ENCODE measurements at regions not wholly inside any gene's neighbourhood (a gene's known extent, or its start where the extent isn't known, plus 50 kb on each side); places are given as distances from the start of the nearest gene placed in this dataset.

DNA sequence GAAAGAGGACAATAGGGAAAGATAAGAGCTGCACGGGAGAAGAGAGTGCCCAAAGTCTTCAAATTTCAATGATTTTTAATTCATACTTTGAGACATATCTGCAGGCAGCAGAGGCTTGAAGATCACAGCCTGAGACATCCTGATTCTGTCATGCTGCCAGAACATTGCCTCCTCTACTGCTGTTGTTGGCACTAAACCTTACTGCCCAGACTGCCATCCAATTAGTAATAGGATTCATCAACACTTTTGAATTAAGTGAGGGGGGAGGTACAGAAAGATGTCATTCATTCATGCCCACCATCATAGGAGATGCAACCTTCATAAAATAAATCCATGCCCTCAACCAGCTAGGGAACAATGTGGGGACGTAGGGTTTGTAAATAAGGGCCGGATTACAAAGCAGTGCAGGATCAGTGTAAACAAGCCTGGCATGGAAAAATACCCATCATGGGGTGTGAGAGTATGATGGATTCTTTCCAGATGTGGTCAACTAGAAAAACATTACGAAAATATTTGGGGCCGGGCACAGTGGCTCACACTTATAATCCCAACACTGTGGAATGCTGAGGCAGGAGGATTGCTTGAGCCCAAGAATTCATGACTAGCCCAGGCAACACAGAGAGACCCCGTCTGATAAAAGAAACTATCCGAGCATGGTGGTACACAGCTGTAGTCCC, 122.1 kb upstream of the DAPK1 start:
- Histone ChIP-seq H3K4me2 (ENCODE audit: low read length) (no peak overlapping the region), H3K79me2 (ENCODE audit: low read length) (no peaks in the 10 kb centered on the region), H4K20me1 (ENCODE audit: low read length) (no peaks in the 10 kb centered on the region), H3K4me1 (ENCODE audit: insufficient read depth, low read length) (no peaks in the 10 kb centered on the region), H3K27ac (ENCODE audit: low read length) (no peak overlapping the region), H2AFZ (ENCODE audit: low read length) (no peak overlapping the region), H3K9ac (ENCODE audit: low read length) (no peak overlapping the region), H3K36me3 (ENCODE audit: low read depth, low read length) (no peaks in the 10 kb centered on the region), H3F3A (ENCODE audit: low read length, unreplicated experiment) (no peaks in the 10 kb centered on the region), H3K9me2 (replicated peaks; ENCODE audit: low read length) (no peaks in the 10 kb centered on the region), H3K9me3 (ENCODE audit: low read length) (no peaks in the 10 kb centered on the region), H3K27me3 (ENCODE audit: low read length) (peaks cover 5% of the 10 kb centered on the region; the same call in 1 of the 2 replicates), H3K4me3 (ENCODE audit: low read length) (no peak overlapping the region)
- CTCF ChIA-PET, result no interaction called here
- intact Hi-C loops (cut with micrococcal nuclease), result no loop called here
- DNase-seq, result no peak
- POLR2A ChIA-PET (ENCODE audit: unreplicated experiment), result no interaction called here
- BruUV-seq (replicated peaks), result no TSS peak
- no peak for ATAC-seq
- no peak for TF ChIP-seq EZH2 (IDR thresholded peaks at IDR 0.05; ENCODE audit: low read length, unreplicated experiment)
- no peak for TF ChIP-seq EZH2phosphoT487 (IDR thresholded peaks at IDR 0.05; ENCODE audit: borderline replicate concordance, low read length)
- TF ChIP-seq, protein P1, sequence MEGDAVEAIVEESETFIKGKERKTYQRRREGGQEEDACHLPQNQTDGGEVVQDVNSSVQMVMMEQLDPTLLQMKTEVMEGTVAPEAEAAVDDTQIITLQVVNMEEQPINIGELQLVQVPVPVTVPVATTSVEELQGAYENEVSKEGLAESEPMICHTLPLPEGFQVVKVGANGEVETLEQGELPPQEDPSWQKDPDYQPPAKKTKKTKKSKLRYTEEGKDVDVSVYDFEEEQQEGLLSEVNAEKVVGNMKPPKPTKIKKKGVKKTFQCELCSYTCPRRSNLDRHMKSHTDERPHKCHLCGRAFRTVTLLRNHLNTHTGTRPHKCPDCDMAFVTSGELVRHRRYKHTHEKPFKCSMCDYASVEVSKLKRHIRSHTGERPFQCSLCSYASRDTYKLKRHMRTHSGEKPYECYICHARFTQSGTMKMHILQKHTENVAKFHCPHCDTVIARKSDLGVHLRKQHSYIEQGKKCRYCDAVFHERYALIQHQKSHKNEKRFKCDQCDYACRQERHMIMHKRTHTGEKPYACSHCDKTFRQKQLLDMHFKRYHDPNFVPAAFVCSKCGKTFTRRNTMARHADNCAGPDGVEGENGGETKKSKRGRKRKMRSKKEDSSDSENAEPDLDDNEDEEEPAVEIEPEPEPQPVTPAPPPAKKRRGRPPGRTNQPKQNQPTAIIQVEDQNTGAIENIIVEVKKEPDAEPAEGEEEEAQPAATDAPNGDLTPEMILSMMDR (conservative IDR thresholded peaks at IDR 0.05; ENCODE audit: low read depth, low read length), result no peak

DNA sequence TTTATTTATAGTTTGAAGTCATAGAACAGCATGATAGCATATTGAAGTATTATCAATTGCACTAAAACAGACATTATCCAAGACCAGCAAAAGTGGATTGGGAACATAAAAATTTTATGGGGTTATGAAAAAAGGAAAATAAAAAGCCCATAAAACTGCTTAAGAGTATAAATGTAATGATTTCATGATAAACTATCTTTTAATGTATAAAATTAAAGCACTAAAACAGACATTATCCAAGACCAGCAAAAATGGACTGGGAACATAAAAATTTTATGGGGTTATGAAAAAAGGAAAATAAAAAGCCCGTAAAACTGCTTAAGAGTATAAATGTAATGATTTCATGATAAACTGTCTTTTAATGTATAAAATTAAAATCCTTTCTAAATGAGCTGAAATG, 119.0 kb upstream of the DAPK1 start:
- Histone ChIP-seq H3K4me1 (ENCODE audit: insufficient read depth, low read length) (no peaks in the 10 kb centered on the region), H3K27me3 (ENCODE audit: low read length) (no peaks in the 10 kb centered on the region), H3K36me3 (ENCODE audit: low read depth, low read length) (no peaks in the 10 kb centered on the region), H3K79me2 (ENCODE audit: low read length) (no peaks in the 10 kb centered on the region), H3K9ac (ENCODE audit: low read length) (no peak overlapping the region), H3K9me2 (replicated peaks; ENCODE audit: low read length) (no peaks in the 10 kb centered on the region), H3K4me2 (ENCODE audit: low read length) (no peak overlapping the region), H2AFZ (ENCODE audit: low read length) (no peak overlapping the region), H3K27ac (ENCODE audit: low read length) (no peak overlapping the region), H4K20me1 (ENCODE audit: low read length) (no peaks in the 10 kb centered on the region), H3K4me3 (ENCODE audit: low read length) (no peak overlapping the region), H3K9me3 (ENCODE audit: low read length) (no peaks in the 10 kb centered on the region), H3F3A (ENCODE audit: low read length, unreplicated experiment) (no peaks in the 10 kb centered on the region)
- intact Hi-C loops (cut with micrococcal nuclease), result no loop called here
- TF ChIP-seq EZH2 (IDR thresholded peaks at IDR 0.05; ENCODE audit: low read length, unreplicated experiment), result no peak
- no peak for TF ChIP-seq EZH2phosphoT487 (IDR thresholded peaks at IDR 0.05; ENCODE audit: borderline replicate concordance, low read length)
- BruUV-seq (replicated peaks), result no TSS peak
- ChIA-PET CTCF (no interaction called here), POLR2A (ENCODE audit: unreplicated experiment) (no interaction called here)
- DNase-seq (no peak), ATAC-seq (no peak)

DNA sequence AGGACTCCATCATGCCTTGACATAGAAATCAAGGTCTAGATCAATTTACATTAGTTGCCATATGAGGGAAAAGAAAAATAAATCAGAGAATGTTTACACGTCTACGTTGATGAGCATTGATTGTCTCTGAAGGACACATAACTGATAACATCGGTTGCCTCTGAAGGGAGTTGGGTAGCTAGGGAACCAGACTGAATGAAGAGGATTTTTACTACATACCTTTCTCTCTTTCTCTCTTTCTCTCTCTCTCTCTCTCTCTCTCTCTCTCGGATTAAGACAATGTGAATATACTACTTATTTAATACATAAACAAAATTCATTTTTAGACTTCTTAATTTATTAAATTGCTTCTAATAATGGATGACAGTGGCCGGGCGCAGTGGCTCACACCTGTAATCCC, 118.4 kb upstream of the DAPK1 start:
- no peaks in the 10 kb centered on the region for H4K20me1 ChIP-seq (ENCODE audit: low read length)
- no peak overlapping the region for H3K4me3 ChIP-seq (ENCODE audit: low read length)
- no peak for DNase-seq
- H3K9me3 ChIP-seq (ENCODE audit: low read length), result no peaks in the 10 kb centered on the region
- no peaks in the 10 kb centered on the region for H3K36me3 ChIP-seq (ENCODE audit: low read depth, low read length)
- BruUV-seq (replicated peaks), result no TSS peak
- no peak overlapping the region for H3K4me2 ChIP-seq (ENCODE audit: low read length)
- ChIA-PET POLR2A (ENCODE audit: unreplicated experiment) (no interaction called here), CTCF (no interaction called here)
- H3K4me1 ChIP-seq (ENCODE audit: insufficient read depth, low read length), result no peaks in the 10 kb centered on the region
- intact Hi-C loops (cut with micrococcal nuclease), result no loop called here
- H3K27ac ChIP-seq (ENCODE audit: low read length), result no peak overlapping the region
- ATAC-seq, result no peak
- no peak overlapping the region for H2AFZ ChIP-seq (ENCODE audit: low read length)
- H3K9ac ChIP-seq (ENCODE audit: low read length), result no peak overlapping the region
- no peaks in the 10 kb centered on the region for H3F3A ChIP-seq (ENCODE audit: low read length, unreplicated experiment)
- TF ChIP-seq EZH2 (IDR thresholded peaks at IDR 0.05; ENCODE audit: low read length, unreplicated experiment), result no peak
- TF ChIP-seq, protein P1 (conservative IDR thresholded peaks at IDR 0.05; ENCODE audit: low read depth, low read length), result no peak
- no peak for TF ChIP-seq EZH2phosphoT487 (IDR thresholded peaks at IDR 0.05; ENCODE audit: borderline replicate concordance, low read length)
- H3K27me3 ChIP-seq (ENCODE audit: low read length), result no peaks in the 10 kb centered on the region
- H3K79me2 ChIP-seq (ENCODE audit: low read length), result no peaks in the 10 kb centered on the region
- H3K9me2 ChIP-seq (replicated peaks; ENCODE audit: low read length), result no peaks in the 10 kb centered on the region

All from PC-3 (cell line).